ENCODE measurements at regions not wholly inside any gene's neighbourhood (a gene's known extent, or its start where the extent isn't known, plus 50 kb on each side); places are given as distances from the start of the nearest gene placed in this dataset.
"Not testable (repeated sequence)": the region's sequence is repeated elsewhere in the genome, so short reads cannot be mapped to it uniquely, and the experiment has no call there.

- TF ChIP-seq ZNF532 (CRISPR knock-in tag; IDR thresholded peaks at IDR 0.05; ENCODE audit: borderline replicate concordance), result no peak
- TF ChIP-seq ZNF416 (CRISPR knock-in tag; IDR thresholded peaks at IDR 0.05), result no peak
- TF ChIP-seq ZNF232 (CRISPR knock-in tag; IDR thresholded peaks at IDR 0.05), result no peak
- no peak for TF ChIP-seq ZSCAN18 (CRISPR knock-in tag; IDR thresholded peaks at IDR 0.05)
- TF ChIP-seq ZNF138 (CRISPR knock-in tag; conservative IDR thresholded peaks at IDR 0.05), result no peak
- no peak for TF ChIP-seq E2F1 (CRISPR knock-in tag; IDR thresholded peaks at IDR 0.05)
- no peak for TF ChIP-seq NR2C2 (CRISPR knock-in tag; IDR thresholded peaks at IDR 0.05)
- TF ChIP-seq AR (CRISPR knock-in tag; IDR thresholded peaks at IDR 0.05), result no peak
- no peak for TF ChIP-seq EMX1 (CRISPR knock-in tag; IDR thresholded peaks at IDR 0.05)
Measured at GRCh38 chr2:176795823-176796222, 416.8 kb upstream of the HNRNPA3 start (continued).

GRCh38 chr2:176796677-176797076 lies 415.9 kb upstream of the HNRNPA3 start:
- peaks cover 20% of the 10 kb centered on the region for H3K9me3 Mint-ChIP-seq
- DNase-seq (ENCODE audit: low spot score); H3K4me3 Mint-ChIP-seq; ATAC-seq; H3K4me1 Mint-ChIP-seq; H3K27ac Mint-ChIP-seq; H3K27me3 Mint-ChIP-seq (ENCODE audit: low read depth); POLR2A ChIA-PET: not testable (repeated sequence)
- H3K36me3 Mint-ChIP-seq, result peaks cover 19% of the 10 kb centered on the region
- CTCF ChIA-PET, result interaction anchor here (0.6 kb wide), 1 partner anchor 997 kb away, joined by 4 read pairs; no protein-coding TSS in a partner anchor

GRCh38 chr2:176804392-176804791 lies 408.2 kb upstream of the HNRNPA3 start:
- no peak for ATAC-seq
- no peaks in the 10 kb centered on the region for H3K9me3 Mint-ChIP-seq
- TF ChIP-seq FOXP1 (CRISPR knock-in tag; IDR thresholded peaks at IDR 0.05; ENCODE audit: borderline replicate concordance) (no peak), ZNF532 (CRISPR knock-in tag; IDR thresholded peaks at IDR 0.05; ENCODE audit: borderline replicate concordance) (no peak)
- no peak overlapping the region for H3K4me3 Mint-ChIP-seq
- H3K27me3 Mint-ChIP-seq (ENCODE audit: low read depth), result no peaks in the 10 kb centered on the region
- no peaks in the 10 kb centered on the region for H3K36me3 Mint-ChIP-seq
- DNase-seq (ENCODE audit: low spot score), result no peak
- ChIA-PET CTCF (interaction anchor here (0.6 to 2.8 kb wide), 3 partner anchors 10 to 150 kb away, joined by 3 to 9 read pairs (median 6); no protein-coding TSS in a partner anchor), POLR2A (interaction anchor here (1.2 kb wide), 1 partner anchor 46 kb away, joined by 3 read pairs; no protein-coding TSS in a partner anchor)
- H3K27ac Mint-ChIP-seq, result no peak overlapping the region
- no peaks in the 10 kb centered on the region for H3K4me1 Mint-ChIP-seq

Measured in WTC11 (cell line).